NCI-H187 (cell line): ENCODE measurements at regions not wholly inside any gene's neighbourhood (a gene's known extent, or its start where the extent isn't known, plus 50 kb on each side); places are given as distances from the start of the nearest gene placed in this dataset.

Experiments used
- DNase-seq, 2 experiments: peaks; one replicate each; lab custom pipeline; 2025; lab: John Stamatoyannopoulos, UW

- no peak for DNase-seq
Measured at GRCh38 chr2:4255491-4255890, 552.1 kb downstream of the DCDC2C start.

DNA sequence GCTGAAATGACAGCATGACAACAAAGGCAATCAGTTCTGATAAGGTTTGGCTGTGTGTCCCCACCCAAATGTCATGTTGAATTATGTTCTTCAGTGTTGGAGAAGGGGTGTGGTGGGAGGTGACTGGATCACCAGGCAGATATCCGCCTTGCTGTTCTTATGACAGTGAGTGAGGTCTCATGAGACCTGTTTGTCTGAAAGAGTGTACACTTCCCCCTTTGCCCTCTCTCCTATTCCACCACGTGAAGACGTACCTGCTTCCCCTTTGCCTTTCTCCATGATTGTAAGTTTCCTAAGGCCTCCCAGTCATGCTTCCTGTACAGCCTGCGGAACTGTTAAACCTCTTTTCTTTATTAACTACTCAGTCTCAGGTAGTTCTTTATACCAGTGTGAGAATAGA lies 553.0 kb downstream of the DCDC2C start:
- no peak for DNase-seq

- DNase-seq: no peak
Measured at GRCh38 chr2:4258563-4258962, 555.2 kb downstream of the DCDC2C start.

- DNase-seq: no peak
Measured at GRCh38 chr2:4265936-4266335, 562.6 kb downstream of the DCDC2C start.

- no peak for DNase-seq
Measured at GRCh38 chr2:4269885-4270284, 566.5 kb downstream of the DCDC2C start.

DNA sequence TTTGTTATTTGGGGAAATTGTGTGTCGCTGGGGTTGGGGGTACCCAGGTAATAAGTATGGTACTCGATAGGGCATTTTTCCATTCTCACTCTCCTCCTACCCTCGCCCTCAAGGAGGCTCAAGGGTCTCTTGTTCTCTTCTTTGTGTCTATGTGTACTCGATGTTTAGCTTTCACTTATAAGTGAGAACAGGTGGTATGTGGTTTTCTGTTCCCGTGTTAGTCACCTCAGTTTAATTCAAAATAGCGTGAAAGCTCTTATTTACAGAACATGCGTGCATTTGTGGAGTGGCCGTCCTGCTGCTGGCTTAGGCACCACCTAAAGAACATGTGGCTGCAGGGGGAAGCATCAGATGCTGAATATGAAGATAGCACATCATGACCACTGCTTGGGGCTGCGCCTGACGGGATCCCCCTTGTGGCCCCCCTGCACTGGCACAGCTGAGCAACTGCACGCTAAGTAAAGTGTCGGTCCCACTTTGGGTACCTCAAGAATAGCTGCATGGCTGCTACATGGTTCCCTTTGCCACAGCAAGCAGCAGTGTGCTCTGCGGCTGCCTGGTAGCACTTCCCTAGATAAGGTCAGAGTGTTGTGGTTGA lies 569.0 kb downstream of the DCDC2C start:
- DNase-seq: peak; percentile 94 to 95

DNA sequence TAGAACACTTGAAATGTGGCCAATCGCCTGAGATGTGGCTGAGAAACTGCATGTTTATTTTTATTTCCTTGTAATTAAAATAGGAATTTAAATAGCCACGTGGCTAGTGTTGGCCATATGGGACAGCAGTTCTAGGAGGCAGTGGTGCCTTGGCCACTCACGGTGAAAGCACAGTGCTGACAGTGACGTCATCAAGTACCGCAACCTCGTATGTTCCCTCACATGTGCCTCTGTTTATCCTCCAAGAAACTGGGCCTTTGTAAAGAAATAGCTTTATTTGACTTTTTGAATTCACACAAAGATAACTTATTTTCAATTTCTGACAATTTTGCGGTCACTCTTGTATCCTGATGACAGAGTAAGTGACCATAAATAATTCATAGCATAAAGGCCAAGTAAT lies 575.0 kb downstream of the DCDC2C start:
- DNase-seq: no peak

DNA sequence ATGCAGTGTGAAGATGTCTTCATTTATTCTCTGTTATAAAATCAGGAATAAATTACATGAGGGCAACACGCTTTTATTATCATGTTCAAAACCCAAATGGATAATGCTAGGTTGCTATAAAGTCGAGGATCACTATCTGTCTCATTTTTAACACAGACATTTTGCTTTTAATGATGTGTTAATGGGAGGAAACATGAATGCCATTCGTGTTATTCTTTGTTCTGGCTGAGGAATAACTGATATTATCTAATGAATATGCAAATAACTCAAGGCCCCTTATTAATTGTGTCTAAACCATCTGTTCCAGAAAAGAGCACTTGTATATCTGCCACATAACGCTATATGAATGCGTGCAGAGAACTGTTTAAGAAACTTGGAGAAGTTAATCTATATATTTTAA lies 576.1 kb downstream of the DCDC2C start:
- no peak for DNase-seq

- no peak for DNase-seq
Measured at GRCh38 chr2:4291430-4291829, 588.1 kb downstream of the DCDC2C start.

- no peak for DNase-seq
Measured at GRCh38 chr2:4295680-4296079, 592.3 kb downstream of the DCDC2C start.

DNA sequence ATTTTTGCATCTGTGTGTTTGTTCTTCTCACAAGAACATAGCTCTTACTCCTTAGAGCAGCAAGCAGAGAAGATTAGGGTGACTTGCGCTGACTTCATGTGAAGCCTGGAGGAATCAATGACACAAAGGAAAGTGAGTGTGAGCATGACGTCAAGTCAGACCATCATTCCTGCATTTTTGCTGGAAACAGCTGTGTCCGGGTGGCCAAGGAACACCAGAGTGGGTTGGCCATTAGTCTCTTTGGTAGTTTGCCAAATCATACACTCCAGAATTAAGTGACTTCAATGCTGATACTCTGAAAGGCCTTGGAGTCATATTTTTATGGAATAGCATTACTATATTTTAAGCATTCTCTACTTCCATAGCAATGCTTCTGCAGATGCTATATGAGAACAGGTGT lies 597.2 kb downstream of the DCDC2C start:
- DNase-seq: no peak

- DNase-seq: no peak
Measured at GRCh38 chr2:4324531-4324930, 621.2 kb downstream of the DCDC2C start.

DNA sequence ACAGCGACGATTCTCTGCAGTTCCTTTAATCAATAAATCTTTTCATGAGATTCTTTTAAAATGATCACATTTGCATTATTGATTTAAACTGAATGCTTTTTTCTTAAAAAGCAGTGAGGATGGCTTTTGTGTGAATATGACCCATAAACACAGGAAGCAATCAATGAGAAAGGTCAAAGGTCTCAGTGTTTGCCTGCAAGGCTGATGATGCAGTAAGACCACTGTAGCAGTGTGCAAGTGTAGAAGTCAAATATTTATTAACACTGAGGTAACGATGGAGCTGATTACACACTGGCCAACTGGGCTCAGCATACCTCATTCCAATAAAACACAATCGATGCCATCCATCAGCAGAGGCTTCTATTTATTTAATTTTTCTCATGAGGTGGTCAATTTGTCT lies 633.5 kb downstream of the DCDC2C start:
- DNase-seq: no peak

DNA sequence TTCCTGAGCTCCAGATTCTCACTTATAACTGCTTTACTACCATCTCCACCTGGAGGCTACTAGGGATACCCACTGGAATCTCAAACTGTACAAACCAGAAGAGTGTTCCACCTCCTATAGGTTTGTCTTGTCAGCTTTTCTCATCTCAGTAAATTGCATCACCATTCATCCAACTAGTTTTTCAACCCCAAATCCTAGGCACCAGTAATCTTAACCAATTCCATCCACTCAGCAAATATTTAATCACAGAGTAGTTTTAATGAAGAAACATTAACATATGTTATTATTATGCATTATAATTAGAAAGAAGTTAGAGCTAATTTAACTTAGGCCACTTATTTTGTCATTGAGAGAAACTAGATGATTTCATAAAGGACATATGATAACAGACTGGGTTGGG lies 635.0 kb downstream of the DCDC2C start:
- DNase-seq: no peak

- no peak for DNase-seq
Measured at GRCh38 chr2:4340536-4340935, 637.2 kb downstream of the DCDC2C start.

DNA sequence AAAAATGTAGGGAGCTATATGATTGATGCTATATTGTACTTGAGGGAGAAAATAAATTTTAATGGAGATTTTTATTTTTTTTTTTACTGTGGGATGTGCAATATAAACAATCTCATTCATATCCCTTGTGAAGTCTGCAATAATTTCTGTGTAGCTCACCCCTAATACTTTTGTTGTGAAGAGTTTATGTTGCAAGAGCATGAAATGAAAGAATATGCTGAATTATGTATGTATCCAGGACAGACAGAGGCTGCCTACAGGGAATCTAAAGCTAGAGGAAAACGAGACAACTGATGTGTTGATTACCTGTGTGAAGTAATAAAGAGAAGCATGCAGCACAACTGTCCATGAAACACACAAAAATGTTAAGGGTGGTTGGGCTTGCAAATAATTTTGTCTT lies 643.3 kb downstream of the DCDC2C start:
- DNase-seq: no peak

DNA sequence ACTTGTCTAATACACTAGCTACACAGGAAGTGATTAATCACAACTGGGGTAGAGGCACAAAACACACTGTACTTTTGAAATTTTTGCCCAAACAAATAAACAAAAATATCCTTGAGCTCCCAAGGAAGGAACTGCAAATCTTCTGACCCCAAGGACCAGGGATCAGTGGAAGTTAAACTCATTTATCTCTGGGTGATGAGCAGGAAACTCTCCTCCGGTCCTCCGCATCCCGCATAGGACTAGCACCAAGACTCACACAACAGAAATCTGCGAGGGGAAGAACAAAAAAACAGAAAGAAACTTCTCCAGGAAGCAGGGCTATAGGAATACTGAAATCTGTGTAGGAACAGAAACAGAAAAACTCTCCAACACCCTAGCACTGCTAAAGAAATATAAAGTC lies 650.3 kb downstream of the DCDC2C start:
- DNase-seq: no peak

DNA sequence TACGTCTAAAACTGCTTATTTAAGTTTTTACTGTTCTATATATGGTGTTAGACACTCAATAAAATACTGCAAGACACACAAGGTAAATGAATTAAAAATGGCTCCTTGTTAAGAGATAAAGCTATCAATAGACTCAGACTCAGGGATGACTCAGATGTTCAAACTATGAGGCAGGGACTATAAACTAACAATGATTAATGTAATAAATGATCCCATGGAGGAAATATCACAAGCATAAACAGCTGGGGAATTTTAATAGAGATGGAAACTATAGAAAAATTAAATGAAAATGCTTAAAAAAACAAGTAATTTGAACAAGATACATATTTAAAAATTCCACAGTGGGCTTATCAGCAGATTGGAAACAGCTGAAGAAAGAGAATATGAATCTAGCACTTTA lies 650.8 kb downstream of the DCDC2C start:
- no peak for DNase-seq

DNA sequence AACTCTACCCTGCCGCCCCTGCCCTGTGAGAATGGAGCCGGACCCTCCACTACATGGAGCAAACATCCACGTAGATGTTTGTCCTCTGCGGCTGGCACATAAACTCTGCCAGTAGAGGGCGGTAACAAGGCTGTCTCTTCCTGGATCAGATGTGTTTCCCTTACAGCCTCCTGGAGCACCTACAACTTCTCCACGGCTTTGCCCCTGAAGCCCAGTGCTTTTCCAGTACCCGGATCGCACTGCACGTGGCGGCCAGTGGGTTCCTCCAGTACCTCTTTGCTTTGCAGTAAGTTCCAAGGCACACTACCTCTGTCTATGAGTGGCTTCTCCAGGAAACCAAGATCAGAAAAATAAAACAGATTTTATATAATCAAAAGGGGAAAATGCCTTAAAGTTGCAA lies 651.3 kb downstream of the DCDC2C start:
- DNase-seq: no peak

- DNase-seq: no peak
Measured at GRCh38 chr2:4356109-4356508, 652.7 kb downstream of the DCDC2C start.

GRCh38 chr2:4356541-4356940 lies 653.2 kb downstream of the DCDC2C start:
- no peak for DNase-seq

GRCh38 chr2:4357121-4357520 lies 653.7 kb downstream of the DCDC2C start:
- no peak for DNase-seq

DNA sequence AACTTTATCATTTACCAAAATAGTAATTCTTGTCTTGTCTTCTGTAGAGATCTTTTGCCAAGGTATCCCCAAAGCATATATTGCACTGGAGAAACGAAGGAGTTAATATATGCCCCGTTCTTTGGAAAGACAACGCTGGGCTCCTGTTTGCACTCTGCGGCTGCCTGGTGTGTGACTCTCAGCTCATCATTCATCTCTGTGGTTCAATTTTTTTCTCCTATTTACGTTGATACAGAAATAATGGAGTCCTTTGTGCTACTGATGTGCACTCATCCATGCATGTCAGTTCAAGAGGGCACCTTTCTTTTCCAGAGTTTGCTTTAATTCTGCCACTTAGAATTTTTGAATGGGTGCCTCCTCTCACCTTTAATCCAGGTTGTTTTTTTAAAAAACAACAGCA lies 655.5 kb downstream of the DCDC2C start:
- DNase-seq: peak; percentile 80 to 82

- DNase-seq: no peak
Measured at GRCh38 chr2:4368907-4369306, 665.5 kb downstream of the DCDC2C start.
